Hematopoietic multipotent progenitor cell treated with erythropoietin and hydrocortisone succinate and interleukin-3 and kit ligand, for 8 days (in vitro differentiated cells): ENCODE measurements at regions not wholly inside any gene's neighbourhood (a gene's known extent, or its start where the extent isn't known, plus 50 kb on each side); places are given as distances from the start of the nearest gene placed in this dataset.
"Not testable (repeated sequence)": the region's sequence is repeated elsewhere in the genome, so short reads cannot be mapped to it uniquely, and the experiment has no call there.

Experiments used
- DNase-seq: peaks from one replicate; pipeline ENCODE4 v3.0.0-alpha.2; 2015

DNA sequence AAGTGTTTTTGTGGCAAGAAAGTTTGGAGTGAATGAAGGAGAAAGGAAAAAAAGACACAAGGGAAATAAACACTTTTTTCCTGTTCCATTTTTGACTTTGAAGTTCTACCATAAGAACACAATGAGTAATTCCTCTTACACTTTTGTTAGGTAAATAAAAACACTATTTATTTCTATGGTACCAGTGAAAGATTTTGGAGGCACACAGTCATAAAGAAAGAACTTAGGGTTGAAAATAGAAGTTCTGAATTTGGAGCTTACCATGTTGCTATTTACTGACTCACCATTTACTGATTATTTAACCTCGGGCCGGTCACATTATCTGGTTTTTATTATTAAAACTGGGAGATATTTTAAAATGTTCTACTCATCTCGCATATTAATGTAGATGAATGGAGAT lies 367.8 kb downstream of the TLE1 start:
- no peak for DNase-seq

DNA sequence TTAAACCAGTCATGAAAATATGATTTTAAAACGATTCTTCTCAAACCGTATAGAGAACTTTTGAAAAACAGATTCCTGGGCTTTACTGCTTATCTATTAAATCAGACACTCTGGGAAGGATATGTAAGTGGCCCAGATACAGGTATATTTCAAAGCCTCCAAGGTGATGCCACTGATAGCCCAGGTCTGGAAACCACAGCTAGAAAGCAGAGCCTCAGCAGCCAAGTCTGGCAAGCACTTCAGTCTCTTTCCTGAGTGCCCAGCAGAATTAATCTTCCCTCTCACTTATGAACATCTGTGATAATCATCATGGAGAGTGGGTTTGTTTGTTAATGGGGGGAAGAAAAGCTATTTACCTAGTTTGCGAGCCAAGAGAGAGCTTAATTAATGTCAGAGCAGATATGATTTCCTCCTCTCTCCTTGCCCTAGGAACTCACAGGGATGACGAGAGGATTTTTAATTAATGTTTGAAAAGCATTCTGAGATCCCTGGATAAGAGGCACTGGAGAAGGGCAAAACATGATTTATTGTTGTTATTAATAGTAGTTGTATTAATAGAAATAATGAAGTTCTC lies 368.4 kb downstream of the TLE1 start:
- no peak for DNase-seq

DNA sequence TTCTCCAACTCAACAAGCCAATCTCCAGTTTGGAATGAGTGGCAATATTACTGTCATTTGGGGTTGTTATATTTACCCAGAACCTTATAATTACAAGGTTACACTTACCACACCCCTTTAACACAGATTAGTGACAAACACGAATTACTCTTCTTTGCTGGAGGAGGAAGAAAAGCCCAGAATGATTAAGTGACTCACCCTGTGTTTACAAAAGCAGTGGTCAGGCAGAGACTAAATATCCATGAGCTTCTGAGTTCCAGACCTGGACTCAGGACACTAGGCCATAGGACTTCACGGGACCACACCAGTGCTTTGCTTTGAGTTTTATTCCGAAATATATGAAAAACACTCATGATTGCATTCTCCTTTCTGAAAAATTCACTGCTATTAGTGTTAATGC lies 370.8 kb downstream of the TLE1 start:
- DNase-seq = no peak

DNA sequence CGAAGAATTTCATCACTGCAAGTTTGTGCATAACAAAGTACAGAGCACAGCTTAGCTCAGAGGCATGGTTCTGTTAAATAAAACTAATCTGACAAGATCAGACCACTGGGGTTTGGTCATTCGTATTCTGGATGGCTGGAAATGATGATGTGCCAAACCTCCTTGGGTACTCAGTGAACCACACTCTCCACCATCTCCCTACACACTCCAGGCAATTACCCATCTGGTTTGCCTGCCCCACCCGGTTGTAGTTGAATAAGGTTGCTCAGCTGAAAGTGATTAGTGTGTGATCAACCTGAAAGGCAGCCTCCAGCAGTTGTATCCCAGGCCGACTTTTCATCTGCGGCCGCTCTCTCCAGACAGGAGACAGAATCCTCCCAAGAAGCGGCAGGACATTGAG lies 371.4 kb downstream of the TLE1 start:
- DNase-seq = no peak

DNA sequence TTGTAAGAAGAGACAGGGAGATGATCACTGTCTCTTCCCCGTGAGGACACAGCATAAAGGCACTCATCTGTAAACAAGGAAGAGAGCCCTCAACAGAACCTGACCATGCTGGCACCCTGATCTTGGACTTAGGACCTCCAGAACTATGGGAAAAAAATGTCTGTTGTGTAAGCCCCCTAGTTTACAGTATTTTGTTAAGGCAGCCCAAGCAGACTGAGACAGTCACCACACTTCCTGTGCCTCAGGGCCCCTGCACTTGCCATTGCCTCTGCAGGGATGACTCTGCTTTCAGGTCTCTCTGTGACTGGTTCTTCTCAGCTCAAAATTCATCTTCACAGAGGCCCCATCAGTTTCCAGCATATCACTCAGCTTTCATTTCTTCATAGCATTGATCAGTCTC lies 372.1 kb downstream of the TLE1 start:
- no peak for DNase-seq

DNA sequence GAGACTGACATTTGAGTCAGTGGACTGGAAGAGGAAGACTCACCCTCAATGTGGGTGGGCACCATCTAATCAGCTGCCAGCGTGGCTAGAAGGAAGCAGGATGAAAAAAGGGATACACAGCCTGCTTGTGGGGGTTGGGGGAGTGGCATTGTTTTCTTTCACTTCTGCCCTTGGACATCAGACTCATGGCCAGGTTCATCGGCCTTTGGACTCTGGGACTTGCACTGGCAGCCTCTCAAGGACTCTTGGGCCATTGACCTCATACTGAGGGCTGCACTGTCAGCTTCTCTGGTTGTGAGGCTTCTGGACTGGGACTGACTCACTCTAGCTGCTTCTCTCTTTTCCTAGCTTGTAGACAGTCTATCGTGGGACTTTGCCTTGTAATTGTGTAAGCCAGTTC lies 374.9 kb downstream of the TLE1 start:
- no peak for DNase-seq

DNA sequence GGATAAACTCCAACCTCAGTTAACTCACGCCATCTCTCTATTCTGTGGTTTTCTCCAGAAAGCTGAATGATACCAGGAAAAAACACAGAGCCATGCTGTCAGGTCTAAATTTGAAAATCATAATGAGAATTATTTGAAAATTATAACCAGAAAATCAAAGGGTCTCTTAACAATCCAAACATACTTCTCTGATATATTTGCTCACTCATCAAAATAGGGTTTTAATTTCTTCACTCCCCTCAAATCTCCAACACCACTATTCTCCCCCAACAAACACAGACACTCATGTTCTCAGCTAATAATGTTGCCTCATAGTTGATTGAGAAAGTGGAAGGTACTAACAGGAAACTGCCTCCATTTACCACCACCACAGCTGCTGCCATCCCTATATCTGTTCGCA lies 375.5 kb downstream of the TLE1 start:
- no peak for DNase-seq

DNA sequence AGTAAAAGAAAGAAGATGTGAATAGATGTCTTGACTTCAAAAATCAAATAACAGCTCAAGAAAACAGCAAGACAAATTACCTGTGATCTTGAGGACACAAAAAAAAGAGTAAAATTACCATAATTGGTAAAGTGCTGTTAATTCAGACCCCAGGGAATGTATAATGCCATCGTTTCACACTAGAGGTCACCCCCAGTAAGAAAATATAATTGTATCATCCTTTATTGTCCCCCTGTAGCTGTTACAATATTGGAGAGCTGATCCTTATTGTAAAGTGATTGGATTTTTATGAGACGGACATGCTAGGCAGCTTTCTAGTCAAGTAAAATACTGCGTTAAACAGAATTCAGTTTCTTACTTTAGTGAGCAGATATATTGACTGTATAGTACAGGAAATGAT lies 377.0 kb downstream of the TLE1 start:
- no peak for DNase-seq

DNA sequence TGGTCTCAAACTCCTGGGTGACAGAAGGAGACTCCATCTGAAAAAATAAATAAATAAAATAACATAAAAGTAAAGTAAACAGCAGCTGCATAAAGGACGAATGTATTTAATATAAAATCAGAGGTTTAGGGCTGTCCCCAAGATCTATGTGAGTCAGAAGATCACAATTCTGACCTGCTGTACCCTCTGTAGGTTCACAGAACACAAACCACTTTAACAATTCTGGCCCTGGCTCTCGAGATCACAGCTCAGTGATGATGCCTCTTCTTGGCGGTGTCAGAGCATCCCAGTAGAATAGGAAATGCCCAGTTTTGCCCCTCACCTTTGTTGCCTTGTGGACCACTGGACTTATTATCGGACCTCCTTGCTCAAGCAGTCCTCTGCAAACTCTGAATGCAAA lies 380.9 kb downstream of the TLE1 start:
- no peak for DNase-seq

DNA sequence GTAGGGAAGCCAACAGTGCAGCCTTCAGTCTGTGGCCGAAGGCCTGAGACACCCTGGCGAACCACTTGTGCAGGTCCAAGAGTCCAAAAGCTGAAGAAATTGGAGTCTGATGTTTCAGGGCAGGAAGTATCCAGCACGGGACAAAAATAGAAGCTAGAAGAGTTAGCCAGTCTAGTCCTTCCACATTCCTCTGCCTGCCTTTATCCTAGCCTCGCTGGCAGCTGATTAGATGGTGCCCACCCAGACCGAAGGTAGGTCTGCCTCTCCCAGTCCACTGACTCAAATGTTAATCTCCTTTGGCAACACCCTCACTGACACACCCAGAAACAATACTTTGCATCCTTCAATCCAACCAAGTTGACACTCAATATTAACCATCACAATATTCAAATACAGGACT lies 381.6 kb downstream of the TLE1 start:
- DNase-seq = not testable (repeated sequence)

DNA sequence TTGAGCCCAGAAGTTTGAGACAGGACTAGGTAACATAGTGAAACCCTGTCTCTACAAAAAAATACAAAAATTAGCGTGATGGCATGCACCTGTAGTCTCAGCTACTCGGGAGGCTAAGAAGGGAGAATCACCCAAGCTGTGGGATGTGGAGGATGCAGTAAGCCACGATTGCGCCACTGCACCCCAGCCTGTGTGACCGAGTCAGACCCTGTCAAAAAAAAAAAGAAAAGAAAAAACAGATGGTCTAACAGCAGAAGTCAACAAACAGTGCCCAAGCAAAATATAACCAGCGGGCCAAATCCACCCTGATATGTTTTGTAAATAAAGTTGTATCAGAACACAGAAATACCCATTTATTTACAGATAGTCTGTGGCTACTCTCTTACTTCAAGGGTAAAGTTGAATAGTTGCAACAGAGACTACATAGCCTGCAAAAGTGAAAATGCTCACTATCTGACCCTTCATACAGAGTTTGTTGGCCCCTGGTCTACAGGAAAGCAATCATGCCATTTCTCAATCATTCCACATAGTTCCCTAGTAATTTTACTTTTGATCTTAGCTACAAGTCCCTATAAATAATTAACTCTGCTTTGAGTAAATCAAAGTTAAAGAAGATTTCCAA lies 383.7 kb downstream of the TLE1 start:
- DNase-seq = no peak

DNA sequence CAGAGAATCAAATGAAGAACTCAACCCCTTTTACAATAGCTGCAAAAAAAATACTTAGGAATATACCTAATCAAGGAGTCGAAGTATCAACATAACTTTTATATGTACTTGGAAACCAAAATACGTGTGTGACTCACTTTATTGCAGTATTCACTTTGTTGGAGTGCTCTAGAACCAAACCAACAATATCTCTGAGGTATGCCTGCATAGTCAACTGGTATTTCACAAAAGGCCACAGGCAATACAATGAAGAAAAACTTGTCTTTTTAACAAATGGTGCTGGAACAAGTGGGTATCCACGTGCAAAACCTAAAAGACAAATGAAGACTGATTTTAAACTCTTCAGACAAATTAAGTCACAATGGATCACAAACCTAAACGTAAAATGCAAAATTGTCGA lies 385.7 kb downstream of the TLE1 start:
- no peak for DNase-seq

DNA sequence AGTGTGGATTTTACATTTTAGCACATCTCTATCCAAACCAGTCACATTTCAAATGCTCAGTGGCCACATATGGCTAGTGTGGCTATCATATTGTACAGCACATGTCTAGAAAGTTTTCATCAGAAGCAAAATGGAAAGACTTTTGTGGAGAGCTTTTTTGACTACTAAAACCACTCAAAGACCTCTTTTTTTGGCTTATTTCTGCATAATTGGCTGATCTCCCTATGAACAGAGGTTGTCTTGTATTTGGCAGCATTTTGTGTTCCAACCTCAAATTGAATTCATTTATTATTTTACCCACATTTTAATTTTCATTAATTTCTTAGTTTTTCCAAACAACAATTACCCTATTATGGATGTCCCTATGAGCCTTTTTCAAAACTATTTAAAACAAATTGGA lies 395.7 kb downstream of the TLE1 start:
- no peak for DNase-seq

DNA sequence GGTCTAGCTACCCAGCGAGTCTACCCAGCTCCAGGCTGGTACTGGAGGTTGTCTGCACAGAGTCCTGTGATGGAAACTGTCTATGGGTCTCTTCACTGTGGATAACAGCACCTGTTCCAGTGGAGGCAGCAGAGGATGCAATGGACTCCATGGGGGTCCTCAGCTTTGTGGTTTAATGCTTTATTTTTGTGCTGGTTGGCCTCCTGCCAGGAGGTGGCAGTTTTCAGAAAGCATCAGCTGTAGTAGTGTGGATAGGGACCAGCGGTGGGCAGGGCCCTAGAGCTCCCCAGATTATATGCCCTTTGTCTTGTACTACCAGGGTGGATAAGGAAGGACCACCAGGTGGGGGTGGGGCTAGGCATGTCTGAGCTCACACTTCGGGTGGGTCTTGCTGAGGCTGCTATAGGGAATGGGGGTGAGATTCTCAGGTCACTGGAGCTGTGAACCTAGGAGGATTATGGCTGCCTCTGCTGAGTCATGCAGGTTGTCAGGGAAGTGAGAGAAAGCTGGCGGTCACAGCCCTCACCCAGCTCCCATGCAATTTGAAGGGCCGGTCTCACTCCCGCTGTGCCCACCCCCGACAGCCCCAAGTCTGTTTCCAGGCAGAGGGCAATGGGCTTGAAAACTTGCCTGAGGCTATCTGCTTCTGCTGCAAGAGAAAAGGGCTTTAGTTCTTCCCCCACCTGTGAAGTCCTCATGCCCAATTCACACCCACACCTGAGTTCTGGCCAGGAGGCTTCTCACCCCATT lies 397.1 kb downstream of the TLE1 start:
- DNase-seq = no peak

DNA sequence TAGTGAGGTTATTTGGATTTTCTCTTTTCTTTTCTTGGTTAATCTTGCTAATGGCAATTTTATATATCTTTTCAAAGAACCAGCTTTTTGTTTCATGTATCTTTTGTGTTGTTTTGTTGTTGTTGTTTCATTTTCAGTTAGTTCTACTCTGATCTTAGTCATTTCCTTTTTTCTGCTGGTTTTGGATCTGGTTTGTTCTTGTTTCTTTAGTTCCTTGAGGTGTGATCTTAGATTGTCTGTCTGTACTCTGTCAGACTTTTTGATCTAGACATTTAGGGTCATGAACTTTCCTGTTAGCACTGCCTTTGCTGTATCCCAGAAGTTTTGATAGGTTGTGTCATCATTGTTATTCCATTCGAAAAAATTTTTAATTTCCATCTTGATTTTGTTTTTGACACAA lies 399.7 kb downstream of the TLE1 start:
- DNase-seq = no peak

DNA sequence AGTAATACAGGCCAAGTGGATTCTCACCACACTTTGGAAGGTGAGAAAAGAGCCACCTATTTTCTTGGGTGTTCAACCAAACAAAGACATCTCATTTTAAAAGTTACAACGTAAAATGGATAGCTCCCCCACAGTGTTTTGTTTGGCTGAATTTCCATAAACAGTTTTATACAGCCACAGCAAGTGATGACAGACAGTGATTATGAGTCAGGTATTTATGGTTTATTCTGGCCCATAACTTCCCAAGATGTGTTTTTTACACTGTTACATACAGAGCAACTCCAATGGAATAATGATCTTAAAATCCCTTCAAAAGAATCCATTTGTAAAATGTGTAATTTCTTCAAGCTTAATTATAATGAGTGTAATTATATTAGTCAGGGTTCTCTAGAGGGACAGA lies 421.3 kb downstream of the TLE1 start:
- DNase-seq = no peak

DNA sequence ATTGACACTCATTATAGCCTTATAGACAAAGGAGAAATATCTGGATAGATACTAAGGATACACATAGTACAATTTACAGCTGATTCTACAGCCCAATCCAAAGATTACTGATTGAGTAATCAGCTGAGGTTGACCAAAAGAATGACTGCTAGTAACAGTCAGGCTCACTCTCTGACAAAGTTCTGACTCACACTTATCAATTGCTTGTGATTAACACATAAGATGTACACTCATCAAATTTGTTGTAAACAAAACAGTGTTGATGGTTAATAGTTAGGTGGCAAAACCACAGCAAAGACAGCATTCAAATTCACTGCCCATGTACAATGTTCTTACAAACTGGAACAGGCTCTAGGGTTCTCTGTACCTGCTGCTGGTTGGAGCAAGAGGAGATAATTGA lies 422.7 kb downstream of the TLE1 start:
- no peak for DNase-seq

DNA sequence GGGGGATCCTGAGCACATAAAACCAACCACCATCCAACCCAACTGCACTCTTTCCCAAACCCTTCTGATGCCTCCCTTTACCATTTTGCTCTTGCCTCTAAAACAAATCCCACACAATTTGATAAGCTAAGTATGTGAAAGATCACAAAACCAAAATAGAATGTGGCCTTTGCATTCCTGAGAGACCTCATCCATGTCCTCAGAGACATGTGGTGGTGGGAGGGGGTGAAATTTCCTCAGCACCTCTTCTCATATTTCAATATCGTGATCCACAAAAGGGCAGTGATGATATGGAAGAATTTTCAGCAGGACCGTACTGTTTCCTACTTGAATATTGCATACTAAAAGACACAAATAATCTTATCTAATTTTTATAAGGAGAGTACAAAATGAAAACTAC lies 423.3 kb downstream of the TLE1 start:
- no peak for DNase-seq

DNA sequence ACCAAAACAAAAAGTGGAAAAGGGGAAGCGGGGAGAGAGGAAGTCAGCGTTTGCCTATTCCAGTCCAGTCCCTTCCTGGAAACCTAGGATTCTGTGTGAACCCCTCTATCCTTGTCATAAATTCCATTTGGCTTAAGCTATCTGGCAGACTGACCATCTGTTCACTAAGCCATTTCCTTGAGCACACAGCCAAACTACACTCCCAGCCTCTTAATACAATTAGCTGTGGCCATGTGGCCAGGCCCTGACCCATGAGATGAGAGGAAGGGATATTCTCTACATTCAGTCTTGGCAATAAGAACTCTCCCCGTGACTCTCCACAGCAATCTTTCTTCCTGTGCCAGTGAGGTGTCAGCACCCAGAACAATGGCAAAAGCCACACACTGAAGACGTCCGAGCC lies 424.8 kb downstream of the TLE1 start:
- DNase-seq = no peak

DNA sequence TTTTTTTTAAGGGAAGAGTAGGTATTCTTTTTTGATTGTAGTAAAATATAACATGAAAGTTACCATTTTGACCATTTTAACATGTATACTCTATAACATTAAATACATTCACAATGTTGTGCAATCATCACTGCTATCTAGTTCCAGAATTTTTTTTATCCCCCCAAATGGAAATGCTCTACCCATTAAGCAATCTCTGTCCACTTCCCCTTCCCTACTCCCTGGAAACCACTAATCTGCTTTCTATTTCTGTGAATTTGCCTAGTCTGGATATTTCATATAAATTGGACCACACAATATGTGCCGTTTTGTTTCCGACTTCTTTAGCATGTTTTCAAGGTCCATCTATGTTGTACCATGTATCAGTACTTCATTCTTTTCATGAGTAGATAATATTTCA lies 429.5 kb downstream of the TLE1 start:
- no peak for DNase-seq

DNA sequence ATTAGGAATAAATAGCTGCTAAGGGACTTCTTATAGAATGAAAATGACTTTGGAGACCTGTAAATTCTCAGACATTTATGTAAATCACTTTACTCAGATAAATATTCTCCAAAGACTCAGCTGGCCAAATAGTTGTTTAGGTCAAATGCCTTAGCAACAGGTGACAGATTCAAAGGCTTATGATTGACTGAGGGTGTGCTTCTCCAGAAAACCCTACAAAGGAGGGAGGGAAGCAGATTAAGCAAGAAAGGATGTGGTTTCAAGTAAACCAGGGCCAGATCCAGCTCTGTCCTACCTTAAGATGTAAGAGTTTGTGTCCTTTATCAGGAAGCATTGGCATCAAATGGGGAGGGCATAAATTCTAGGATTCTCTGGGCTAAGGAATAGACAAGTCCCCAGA lies 433.0 kb downstream of the TLE1 start:
- DNase-seq = no peak

DNA sequence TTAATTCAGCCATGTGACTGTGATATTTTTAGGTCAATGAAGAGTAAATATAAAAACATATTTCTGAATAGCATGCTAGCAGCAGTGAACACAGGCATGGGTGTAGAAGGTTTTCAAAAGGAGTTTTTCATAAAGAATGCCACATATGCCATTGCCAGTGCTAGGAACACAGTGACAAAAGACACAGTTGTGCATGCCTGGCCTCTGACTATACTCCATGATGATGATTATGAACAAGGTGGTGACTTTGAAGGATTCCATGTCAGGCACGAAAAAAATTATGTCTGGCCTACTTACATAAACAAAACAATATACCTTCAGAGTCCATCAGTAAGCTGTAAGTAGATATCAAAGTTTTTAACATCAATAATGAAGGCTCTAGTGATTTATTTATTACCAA lies 438.7 kb downstream of the TLE1 start:
- DNase-seq = no peak

DNA sequence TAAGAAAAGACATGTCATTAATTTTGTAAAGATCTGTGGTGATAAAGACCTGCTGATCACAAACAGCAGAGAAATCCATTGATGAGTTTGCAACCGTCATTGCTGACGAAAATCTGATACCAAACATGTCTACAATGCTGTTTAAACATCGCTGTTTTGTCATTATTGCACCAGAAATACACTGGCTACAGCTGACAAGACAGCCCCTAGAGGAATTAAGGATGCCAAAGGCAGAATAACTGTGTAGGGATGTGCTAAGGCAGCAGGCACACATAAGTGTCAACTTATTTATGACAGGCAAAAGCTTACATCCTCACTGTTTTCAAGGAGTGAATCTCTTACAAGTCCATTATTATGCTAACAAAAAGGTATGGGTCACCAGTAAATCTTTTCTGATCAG lies 439.3 kb downstream of the TLE1 start:
- no peak for DNase-seq

DNA sequence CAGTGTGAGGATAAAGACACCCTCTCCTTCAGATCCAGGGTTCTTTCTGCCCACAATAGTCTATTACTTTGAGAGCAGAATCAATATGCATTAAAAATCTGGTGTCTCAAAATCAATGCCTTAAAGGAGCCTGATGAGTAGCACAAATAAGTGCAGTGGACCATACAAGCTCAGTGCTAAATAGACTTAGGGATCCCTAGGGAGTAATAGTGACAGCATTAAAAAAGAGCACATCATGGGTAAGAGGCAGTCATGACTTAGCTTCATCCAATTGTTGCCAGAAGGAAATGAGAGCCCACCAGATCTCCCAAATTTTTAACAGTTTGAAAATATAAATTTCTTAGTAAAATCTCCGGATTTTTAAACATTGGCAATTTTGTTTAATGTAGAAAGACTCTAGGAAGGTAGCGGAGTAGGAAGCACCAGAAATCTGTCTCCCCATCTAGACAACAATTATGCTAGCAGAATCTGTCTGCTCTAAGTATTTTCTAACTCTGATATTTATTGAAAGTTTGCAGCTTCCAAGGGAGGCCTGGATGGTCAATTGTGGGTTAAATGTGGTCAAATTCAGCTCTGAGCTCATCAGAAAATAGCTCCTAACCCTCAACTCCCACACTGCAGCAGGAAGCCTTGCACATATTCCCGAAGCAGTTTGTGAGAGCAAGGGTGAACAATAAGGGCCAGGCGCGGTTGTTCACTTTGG lies 443.9 kb downstream of the TLE1 start:
- DNase-seq = no peak
